GM23338 (cell line): ENCODE measurements at regions not wholly inside any gene's neighbourhood (a gene's known extent, or its start where the extent isn't known, plus 50 kb on each side); places are given as distances from the start of the nearest gene placed in this dataset.

ENCODE experiments used
- ATAC-seq: fragments of 200-7000 bp; cut with Tn5 transposase; 3 replicates; pipeline ENCODE4 v1.9.1; 2020
- DNase-seq: peaks from one replicate; pipeline ENCODE4 v3.0.0-alpha.2; 2015; ENCODE audit warnings: low spot score
- H2AFZ ChIP-seq: fragments of 200-600 bp; sonication (generic); 2 replicates; pipeline ENCODE4 v1.8.0; 2016; ENCODE audit warnings: antibody characterized with exemption, mild to moderate bottlenecking, moderate library complexity
- H3F3A ChIP-seq: fragments of 200-600 bp; sonication (generic); replicated peaks from 2 replicates; pipeline ENCODE4 v1.8.0; 2017; ENCODE audit warnings: antibody characterized with exemption, mixed run types, low read depth
- H3K27ac ChIP-seq: fragments of 200-600 bp; sonication (generic); 2 replicates; pipeline ENCODE4 v1.6.1; 2016; ENCODE audit warnings: low read depth
- H3K27me3 ChIP-seq: fragments of 200-600 bp; sonication (generic); 2 replicates; pipeline ENCODE4 v1.8.0; 2016; ENCODE audit warnings: mild to moderate bottlenecking, mixed run types, moderate library complexity; ENCODE audit not compliant: insufficient read depth
- H3K36me3 ChIP-seq: fragments of 200-600 bp; sonication (generic); 2 replicates; pipeline ENCODE4 v1.8.0; 2016; ENCODE audit warnings: mild to moderate bottlenecking; ENCODE audit not compliant: insufficient read depth
- H3K4me1 ChIP-seq: fragments of 200-600 bp; sonication (generic); 2 replicates; pipeline ENCODE4 v1.8.0; 2016; ENCODE audit warnings: mild to moderate bottlenecking, moderate library complexity; ENCODE audit not compliant: insufficient read depth
- H3K4me2 ChIP-seq: fragments of 200-600 bp; sonication (generic); 2 replicates; pipeline ENCODE4 v1.7.1; 2017; ENCODE audit warnings: mixed run types
- H3K4me3 ChIP-seq: fragments of 200-600 bp; sonication (generic); 2 replicates; pipeline ENCODE4 v1.6.1; 2016; ENCODE audit warnings: mixed run types
- H3K79me2 ChIP-seq: fragments of 200-600 bp; sonication (generic); replicated peaks from 2 replicates; pipeline ENCODE4 v1.8.0; 2017; ENCODE audit warnings: mild to moderate bottlenecking; ENCODE audit not compliant: insufficient read depth
- H3K9me2 ChIP-seq: fragments of 200-600 bp; sonication (generic); 2 replicates; pipeline ENCODE4 v1.8.0; 2017; ENCODE audit not compliant: insufficient read depth
- H4K20me1 ChIP-seq: fragments of 200-600 bp; sonication (generic); replicated peaks from 2 replicates; pipeline ENCODE4 v1.8.0; 2017; ENCODE audit warnings: mild to moderate bottlenecking; ENCODE audit not compliant: insufficient read depth
- H3K27ac Mint-ChIP-seq: 2 replicates; pipeline ENCODE4 v1.8.0; 2020; ENCODE audit warnings: inconsistent platforms, mild to moderate bottlenecking, moderate library complexity, mixed read lengths
- H3K27me3 Mint-ChIP-seq: 3 replicates; pipeline ENCODE4 v1.8.0; 2022; ENCODE audit warnings: low read depth, mild to moderate bottlenecking, moderate library complexity, mixed read lengths, inconsistent platforms; ENCODE audit not compliant: insufficient read depth, poor library complexity
- H3K36me3 Mint-ChIP-seq: 3 replicates; pipeline ENCODE4 v1.8.0; 2021; ENCODE audit warnings: low read depth, mild to moderate bottlenecking, inconsistent platforms, moderate library complexity, mixed read lengths
- H3K4me1 Mint-ChIP-seq: 3 replicates; pipeline ENCODE4 v1.8.0; 2020; ENCODE audit warnings: mild to moderate bottlenecking, inconsistent platforms, mixed read lengths
- H3K4me3 Mint-ChIP-seq: 3 replicates; pipeline ENCODE4 v1.8.0; 2021; ENCODE audit warnings: moderate library complexity, mild to moderate bottlenecking, inconsistent platforms, mixed read lengths
- H3K9me3 Mint-ChIP-seq: 3 replicates; pipeline ENCODE4 v1.8.0; 2020; ENCODE audit warnings: moderate library complexity, mild to moderate bottlenecking, inconsistent platforms, mixed read lengths
- CREB1 ChIP-seq: fragments of 250-450 bp; sonication (Bioruptor Pico); IDR thresholded peaks from 2 replicates; pipeline ENCODE4 v1.5.0; 2020; ENCODE audit warnings: low read depth, mild to moderate bottlenecking, moderate library complexity
- EZH2phosphoT487 ChIP-seq: fragments of 200-600 bp; sonication (generic); IDR thresholded peaks from one replicate; pipeline ENCODE4 v1.8.1; 2018; ENCODE audit warnings: antibody characterized with exemption; ENCODE audit not compliant: unreplicated experiment
- JUNB ChIP-seq: IDR thresholded peaks from one replicate; pipeline ENCODE4 v1.6.1; 2016; ENCODE audit warnings: antibody characterized with exemption; ENCODE audit not compliant: unreplicated experiment
- POLR2AphosphoS5 ChIP-seq: IDR thresholded peaks from 2 replicates; pipeline ENCODE4 v1.6.1; 2016; ENCODE audit warnings: antibody characterized with exemption, low read depth
- ZNF114 ChIP-seq: fragments of 250-450 bp; sonication (Bioruptor Pico); IDR thresholded peaks from 2 replicates; pipeline ENCODE4 v1.5.0; 2020; ENCODE audit warnings: mild to moderate bottlenecking, moderate library complexity
- ZNF331 ChIP-seq: fragments of 250-450 bp; sonication (Bioruptor Pico); IDR thresholded peaks from 2 replicates; pipeline ENCODE4 v1.5.0; 2020; ENCODE audit warnings: low read depth, mild to moderate bottlenecking, moderate library complexity
- TF ChIP-seq, protein P1 (sequence below): IDR thresholded peaks from 2 replicates; pipeline ENCODE4 v1.6.1; 2016; ENCODE audit warnings: antibody characterized with exemption
- TF ChIP-seq, protein P2 (sequence below), 2 experiments: fragments of 200-600 bp in 1 of 2; sonication (generic) in 1 of 2; conservative IDR thresholded peaks; 2 replicates each; pipeline versions ENCODE4 v1.5.1 to v1.6.1; 2016 to 2017; ENCODE audit warnings: antibody characterized with exemption in 2 of 2, low read depth in 2 of 2, mild to moderate bottlenecking in 2 of 2, moderate library complexity in 1 of 2
- TF ChIP-seq, protein P3 (sequence below): fragments of 250-450 bp; sonication (Bioruptor Pico); IDR thresholded peaks from 2 replicates; pipeline ENCODE4 v1.5.0; 2020; ENCODE audit warnings: mild to moderate bottlenecking, moderate library complexity

DNA sequence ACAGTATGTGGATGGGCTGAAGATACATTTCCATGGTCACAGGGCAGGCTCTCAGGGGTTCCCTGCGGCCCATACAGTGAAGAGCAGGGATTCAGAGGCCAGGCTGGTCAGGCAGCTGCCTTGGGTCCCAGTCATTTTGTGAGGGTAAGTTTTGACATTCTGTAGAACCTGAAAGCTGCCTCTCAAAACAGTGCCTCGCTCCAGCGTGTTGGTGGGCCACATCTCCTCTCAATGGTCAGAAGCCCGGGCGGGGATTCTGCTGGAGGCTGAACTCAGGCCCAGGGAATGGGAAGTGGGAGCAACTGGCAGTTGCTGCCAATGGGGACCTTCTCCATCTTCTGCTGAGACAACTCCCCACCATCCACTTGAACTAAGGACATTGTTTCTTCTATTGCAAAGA is 190.0 kb downstream of the PTPN20 start (continued):
- no peak for TF ChIP-seq EZH2phosphoT487
- TF ChIP-seq JUNB: no peak
- TF ChIP-seq, protein P1, sequence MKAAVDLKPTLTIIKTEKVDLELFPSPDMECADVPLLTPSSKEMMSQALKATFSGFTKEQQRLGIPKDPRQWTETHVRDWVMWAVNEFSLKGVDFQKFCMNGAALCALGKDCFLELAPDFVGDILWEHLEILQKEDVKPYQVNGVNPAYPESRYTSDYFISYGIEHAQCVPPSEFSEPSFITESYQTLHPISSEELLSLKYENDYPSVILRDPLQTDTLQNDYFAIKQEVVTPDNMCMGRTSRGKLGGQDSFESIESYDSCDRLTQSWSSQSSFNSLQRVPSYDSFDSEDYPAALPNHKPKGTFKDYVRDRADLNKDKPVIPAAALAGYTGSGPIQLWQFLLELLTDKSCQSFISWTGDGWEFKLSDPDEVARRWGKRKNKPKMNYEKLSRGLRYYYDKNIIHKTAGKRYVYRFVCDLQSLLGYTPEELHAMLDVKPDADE: no peak

DNA sequence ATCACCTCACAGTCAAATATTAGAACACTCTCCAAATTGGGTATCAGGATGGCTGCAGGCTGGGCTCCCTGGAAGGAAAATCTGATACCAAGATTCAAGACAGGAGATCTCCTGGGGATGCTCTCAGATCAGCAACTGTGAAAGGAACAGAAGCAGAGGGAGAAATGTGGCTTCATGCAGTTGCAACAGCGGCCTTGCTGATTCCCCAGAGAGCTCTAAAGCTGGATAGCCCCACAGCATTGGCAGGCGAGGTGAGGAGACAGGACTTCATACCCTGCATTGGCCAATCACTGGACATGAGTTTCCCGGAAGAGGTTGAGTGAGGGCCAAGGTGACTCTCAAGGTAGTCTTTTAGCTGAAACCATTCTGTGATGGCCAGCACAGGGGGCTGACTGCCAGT is 190.6 kb downstream of the PTPN20 start:
- Mint-ChIP-seq H3K36me3 (no peaks in the 10 kb centered on the region), H3K27me3 (peaks cover 4% of the 10 kb centered on the region), H3K9me3 (peaks cover 8% of the 10 kb centered on the region; the same call in 1 of the 3 replicates), H3K4me3 (no peak overlapping the region), H3K27ac (no peak overlapping the region), H3K4me1 (no peaks in the 10 kb centered on the region)
- Histone ChIP-seq H3K27ac (no peak overlapping the region), H3F3A (no peaks in the 10 kb centered on the region), H3K27me3 (no peaks in the 10 kb centered on the region), H3K9me2 (0 out of 2 replicates have a peak, but pooled peaks cover 4% of the 10 kb centered on the region), H4K20me1 (no peaks in the 10 kb centered on the region), H3K4me1 (no peaks in the 10 kb centered on the region), H3K79me2 (no peaks in the 10 kb centered on the region), H3K4me3 (no peak overlapping the region), H3K4me2 (no peak overlapping the region), H2AFZ (no peak overlapping the region), H3K36me3 (no peaks in the 10 kb centered on the region)
- TF ChIP-seq, protein P2, sequence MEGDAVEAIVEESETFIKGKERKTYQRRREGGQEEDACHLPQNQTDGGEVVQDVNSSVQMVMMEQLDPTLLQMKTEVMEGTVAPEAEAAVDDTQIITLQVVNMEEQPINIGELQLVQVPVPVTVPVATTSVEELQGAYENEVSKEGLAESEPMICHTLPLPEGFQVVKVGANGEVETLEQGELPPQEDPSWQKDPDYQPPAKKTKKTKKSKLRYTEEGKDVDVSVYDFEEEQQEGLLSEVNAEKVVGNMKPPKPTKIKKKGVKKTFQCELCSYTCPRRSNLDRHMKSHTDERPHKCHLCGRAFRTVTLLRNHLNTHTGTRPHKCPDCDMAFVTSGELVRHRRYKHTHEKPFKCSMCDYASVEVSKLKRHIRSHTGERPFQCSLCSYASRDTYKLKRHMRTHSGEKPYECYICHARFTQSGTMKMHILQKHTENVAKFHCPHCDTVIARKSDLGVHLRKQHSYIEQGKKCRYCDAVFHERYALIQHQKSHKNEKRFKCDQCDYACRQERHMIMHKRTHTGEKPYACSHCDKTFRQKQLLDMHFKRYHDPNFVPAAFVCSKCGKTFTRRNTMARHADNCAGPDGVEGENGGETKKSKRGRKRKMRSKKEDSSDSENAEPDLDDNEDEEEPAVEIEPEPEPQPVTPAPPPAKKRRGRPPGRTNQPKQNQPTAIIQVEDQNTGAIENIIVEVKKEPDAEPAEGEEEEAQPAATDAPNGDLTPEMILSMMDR (conservative IDR thresholded peaks at IDR 0.05; ENCODE audit: low read depth in 2 of 2): no peak
- no peak for DNase-seq
- no peak for ATAC-seq

DNA sequence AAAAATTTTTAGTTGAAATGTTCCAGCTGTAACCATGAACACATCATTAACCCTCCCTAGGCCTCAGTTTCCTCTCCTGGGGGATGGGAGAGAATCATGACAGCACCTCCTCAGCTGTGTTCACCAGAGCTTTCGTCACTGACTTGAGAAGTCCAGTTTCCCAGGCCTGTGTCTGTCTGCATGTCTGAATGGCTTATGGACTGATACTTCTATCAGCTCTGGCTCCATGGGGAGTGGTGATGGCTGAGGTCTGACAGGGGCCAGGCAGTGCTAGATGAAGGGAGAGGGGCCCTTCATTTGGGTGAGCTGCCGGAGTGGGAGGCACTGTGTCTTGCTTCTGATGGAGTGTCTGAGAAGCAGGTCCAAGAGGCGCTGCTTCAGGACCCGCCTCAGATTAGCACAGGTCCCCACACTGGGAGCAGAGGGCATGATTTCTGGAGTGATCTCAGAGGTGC is 192.9 kb downstream of the PTPN20 start:
- no peaks in the 10 kb centered on the region for H3K79me2 ChIP-seq
- H3K9me2 ChIP-seq: no peaks in the 10 kb centered on the region
- Mint-ChIP-seq H3K4me1 (no peaks in the 10 kb centered on the region), H3K4me3 (no peak overlapping the region), H3K36me3 (no peaks in the 10 kb centered on the region), H3K9me3 (peaks cover 8% of the 10 kb centered on the region; the same call in 1 of the 3 replicates), H3K27me3 (no peaks in the 10 kb centered on the region), H3K27ac (no peak overlapping the region)
- H3K4me2 ChIP-seq: no peak overlapping the region
- no peaks in the 10 kb centered on the region for H3K27me3 ChIP-seq
- H3K27ac ChIP-seq: no peak overlapping the region
- no peak overlapping the region for H3K4me3 ChIP-seq
- TF ChIP-seq ZNF114 (CRISPR knock-in tag): no peak
- no peak for TF ChIP-seq EZH2phosphoT487
- TF ChIP-seq CREB1 (CRISPR knock-in tag): no peak
- TF ChIP-seq, protein P3, sequence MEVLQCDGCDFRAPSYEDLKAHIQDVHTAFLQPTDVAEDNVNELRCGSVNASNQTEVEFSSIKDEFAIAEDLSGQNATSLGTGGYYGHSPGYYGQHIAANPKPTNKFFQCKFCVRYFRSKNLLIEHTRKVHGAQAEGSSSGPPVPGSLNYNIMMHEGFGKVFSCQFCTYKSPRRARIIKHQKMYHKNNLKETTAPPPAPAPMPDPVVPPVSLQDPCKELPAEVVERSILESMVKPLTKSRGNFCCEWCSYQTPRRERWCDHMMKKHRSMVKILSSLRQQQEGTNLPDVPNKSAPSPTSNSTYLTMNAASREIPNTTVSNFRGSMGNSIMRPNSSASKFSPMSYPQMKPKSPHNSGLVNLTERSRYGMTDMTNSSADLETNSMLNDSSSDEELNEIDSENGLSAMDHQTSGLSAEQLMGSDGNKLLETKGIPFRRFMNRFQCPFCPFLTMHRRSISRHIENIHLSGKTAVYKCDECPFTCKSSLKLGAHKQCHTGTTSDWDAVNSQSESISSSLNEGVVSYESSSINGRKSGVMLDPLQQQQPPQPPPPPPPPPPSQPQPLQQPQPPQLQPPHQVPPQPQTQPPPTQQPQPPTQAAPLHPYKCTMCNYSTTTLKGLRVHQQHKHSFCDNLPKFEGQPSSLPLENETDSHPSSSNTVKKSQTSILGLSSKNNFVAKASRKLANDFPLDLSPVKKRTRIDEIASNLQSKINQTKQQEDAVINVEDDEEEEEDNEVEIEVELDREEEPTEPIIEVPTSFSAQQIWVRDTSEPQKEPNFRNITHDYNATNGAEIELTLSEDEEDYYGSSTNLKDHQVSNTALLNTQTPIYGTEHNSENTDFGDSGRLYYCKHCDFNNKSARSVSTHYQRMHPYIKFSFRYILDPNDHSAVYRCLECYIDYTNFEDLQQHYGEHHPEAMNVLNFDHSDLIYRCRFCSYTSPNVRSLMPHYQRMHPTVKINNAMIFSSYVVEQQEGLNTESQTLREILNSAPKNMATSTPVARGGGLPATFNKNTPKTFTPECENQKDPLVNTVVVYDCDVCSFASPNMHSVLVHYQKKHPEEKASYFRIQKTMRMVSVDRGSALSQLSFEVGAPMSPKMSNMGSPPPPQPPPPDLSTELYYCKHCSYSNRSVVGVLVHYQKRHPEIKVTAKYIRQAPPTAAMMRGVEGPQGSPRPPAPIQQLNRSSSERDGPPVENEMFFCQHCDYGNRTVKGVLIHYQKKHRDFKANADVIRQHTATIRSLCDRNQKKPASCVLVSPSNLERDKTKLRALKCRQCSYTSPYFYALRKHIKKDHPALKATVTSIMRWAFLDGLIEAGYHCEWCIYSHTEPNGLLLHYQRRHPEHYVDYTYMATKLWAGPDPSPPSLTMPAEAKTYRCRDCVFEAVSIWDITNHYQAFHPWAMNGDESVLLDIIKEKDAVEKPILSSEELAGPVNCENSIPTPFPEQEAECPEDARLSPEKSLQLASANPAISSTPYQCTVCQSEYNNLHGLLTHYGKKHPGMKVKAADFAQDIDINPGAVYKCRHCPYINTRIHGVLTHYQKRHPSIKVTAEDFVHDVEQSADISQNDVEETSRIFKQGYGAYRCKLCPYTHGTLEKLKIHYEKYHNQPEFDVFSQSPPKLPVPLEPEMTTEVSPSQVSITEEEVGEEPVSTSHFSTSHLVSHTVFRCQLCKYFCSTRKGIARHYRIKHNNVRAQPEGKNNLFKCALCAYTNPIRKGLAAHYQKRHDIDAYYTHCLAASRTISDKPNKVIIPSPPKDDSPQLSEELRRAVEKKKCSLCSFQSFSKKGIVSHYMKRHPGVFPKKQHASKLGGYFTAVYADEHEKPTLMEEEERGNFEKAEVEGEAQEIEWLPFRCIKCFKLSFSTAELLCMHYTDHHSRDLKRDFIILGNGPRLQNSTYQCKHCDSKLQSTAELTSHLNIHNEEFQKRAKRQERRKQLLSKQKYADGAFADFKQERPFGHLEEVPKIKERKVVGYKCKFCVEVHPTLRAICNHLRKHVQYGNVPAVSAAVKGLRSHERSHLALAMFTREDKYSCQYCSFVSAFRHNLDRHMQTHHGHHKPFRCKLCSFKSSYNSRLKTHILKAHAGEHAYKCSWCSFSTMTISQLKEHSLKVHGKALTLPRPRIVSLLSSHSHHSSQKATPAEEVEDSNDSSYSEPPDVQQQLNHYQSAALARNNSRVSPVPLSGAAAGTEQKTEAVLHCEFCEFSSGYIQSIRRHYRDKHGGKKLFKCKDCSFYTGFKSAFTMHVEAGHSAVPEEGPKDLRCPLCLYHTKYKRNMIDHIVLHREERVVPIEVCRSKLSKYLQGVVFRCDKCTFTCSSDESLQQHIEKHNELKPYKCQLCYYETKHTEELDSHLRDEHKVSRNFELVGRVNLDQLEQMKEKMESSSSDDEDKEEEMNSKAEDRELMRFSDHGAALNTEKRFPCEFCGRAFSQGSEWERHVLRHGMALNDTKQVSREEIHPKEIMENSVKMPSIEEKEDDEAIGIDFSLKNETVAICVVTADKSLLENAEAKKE (CRISPR knock-in tag): no peak
- no peak for TF ChIP-seq ZNF331 (CRISPR knock-in tag)
- no peak for TF ChIP-seq POLR2AphosphoS5
- TF ChIP-seq, protein P1: no peak
- H3K36me3 ChIP-seq: no peaks in the 10 kb centered on the region
- H3K4me1 ChIP-seq: no peaks in the 10 kb centered on the region
- no peaks in the 10 kb centered on the region for H3F3A ChIP-seq
- ATAC-seq: no peak
- DNase-seq: no peak
- no peaks in the 10 kb centered on the region for H4K20me1 ChIP-seq
- H2AFZ ChIP-seq: no peak overlapping the region
